Lung microvascular endothelial cell (primary cell): ENCODE measurements at regions not wholly inside any gene's neighbourhood (a gene's known extent, or its start where the extent isn't known, plus 50 kb on each side); places are given as distances from the start of the nearest gene placed in this dataset.
A peak's percentile ranks its signal among the peaks of the same experiment; 100 is the strongest.

Experiments used
- DNase-seq, 2 donors: peaks; one replicate each; pipeline versions ENCODE4 v3.0.0 to v3.0.0-alpha.2; 2010; ENCODE audit warnings: low read depth in 2 of 2

GRCh38 chr10:36703179-36703578, 422.2 kb upstream of the ANKRD30A start:
- DNase-seq, result no peak

- DNase-seq, result no peak
Measured at GRCh38 chr10:36700123-36700522, 425.3 kb upstream of the ANKRD30A start.

- DNase-seq, result no peak
Measured at GRCh38 chr10:36692759-36693158, 432.6 kb upstream of the ANKRD30A start.

GRCh38 chr10:36688717-36689116, 436.7 kb upstream of the ANKRD30A start:
- DNase-seq, result no peak

- no peak for DNase-seq
Measured at GRCh38 chr10:36683421-36683820, 442.0 kb upstream of the ANKRD30A start.

- no peak for DNase-seq
Measured at GRCh38 chr10:36681751-36682632, 443.4 kb upstream of the ANKRD30A start.

- no peak for DNase-seq
Measured at GRCh38 chr10:36679554-36679953, 445.8 kb upstream of the ANKRD30A start.

GRCh38 chr10:36677431-36677768, 448.0 kb upstream of the ANKRD30A start:
- DNase-seq, result no peak

- DNase-seq, result no peak
Measured at GRCh38 chr10:36676756-36677430, 448.5 kb upstream of the ANKRD30A start.

- no peak for DNase-seq
Measured at GRCh38 chr10:36676321-36676720, 449.1 kb upstream of the ANKRD30A start.

- DNase-seq, result peak in 1 of 2 donors; percentile 25
Measured at GRCh38 chr10:36675458-36675880, 449.9 kb upstream of the ANKRD30A start.

- no peak for DNase-seq
Measured at GRCh38 chr10:36671607-36672006, 453.8 kb upstream of the ANKRD30A start.

- DNase-seq, result peak; percentile 48 to 90
Measured at GRCh38 chr10:36670621-36671402, 454.6 kb upstream of the ANKRD30A start.

- DNase-seq, result peak; percentile 1 to 49
Measured at GRCh38 chr10:36669615-36670352, 455.6 kb upstream of the ANKRD30A start.

GRCh38 chr10:36666451-36666850, 458.9 kb upstream of the ANKRD30A start:
- DNase-seq, result no peak

- peak in 1 of 2 donors; percentile 17 for DNase-seq
Measured at GRCh38 chr10:36662571-36662970, 462.8 kb upstream of the ANKRD30A start.

- DNase-seq, result no peak
Measured at GRCh38 chr10:36650274-36650673, 475.1 kb upstream of the ANKRD30A start.

- DNase-seq, result no peak
Measured at GRCh38 chr10:36647540-36647939, 477.9 kb upstream of the ANKRD30A start.

GRCh38 chr10:36640626-36641025, 484.8 kb upstream of the ANKRD30A start:
- no peak for DNase-seq

GRCh38 chr10:36638462-36639155, 486.8 kb upstream of the ANKRD30A start:
- no peak for DNase-seq

- no peak for DNase-seq
Measured at GRCh38 chr10:36636879-36637278, 488.5 kb upstream of the ANKRD30A start.
